RPMI8226 (cell line): ENCODE measurements at regions not wholly inside any gene's neighbourhood (a gene's known extent, or its start where the extent isn't known, plus 50 kb on each side); places are given as distances from the start of the nearest gene placed in this dataset.

ENCODE experiments used
- DNase-seq: peaks from one replicate; pipeline ENCODE4 v3.0.0-alpha.2; 2015

DNA sequence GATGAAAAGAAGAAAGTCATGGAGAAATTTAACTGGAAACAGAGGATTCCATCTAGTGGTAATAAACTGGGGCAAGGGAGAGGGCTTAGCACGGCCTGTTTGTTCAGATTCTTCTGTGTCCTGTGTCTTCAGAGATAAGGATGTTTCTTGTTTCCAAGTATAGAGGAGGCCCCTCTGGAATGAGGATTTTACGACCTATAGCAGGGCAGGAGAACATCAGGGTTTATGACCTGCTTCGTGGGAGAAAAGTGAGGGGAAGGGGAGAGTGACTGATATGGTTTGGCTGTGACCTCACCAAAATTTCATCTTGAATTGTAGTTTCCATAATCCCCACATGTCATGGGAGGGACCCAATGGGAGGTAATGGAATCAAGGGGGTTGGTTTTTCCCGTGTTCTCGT is 93.0 kb upstream of the LDB2 start:
- no peak for DNase-seq

DNA sequence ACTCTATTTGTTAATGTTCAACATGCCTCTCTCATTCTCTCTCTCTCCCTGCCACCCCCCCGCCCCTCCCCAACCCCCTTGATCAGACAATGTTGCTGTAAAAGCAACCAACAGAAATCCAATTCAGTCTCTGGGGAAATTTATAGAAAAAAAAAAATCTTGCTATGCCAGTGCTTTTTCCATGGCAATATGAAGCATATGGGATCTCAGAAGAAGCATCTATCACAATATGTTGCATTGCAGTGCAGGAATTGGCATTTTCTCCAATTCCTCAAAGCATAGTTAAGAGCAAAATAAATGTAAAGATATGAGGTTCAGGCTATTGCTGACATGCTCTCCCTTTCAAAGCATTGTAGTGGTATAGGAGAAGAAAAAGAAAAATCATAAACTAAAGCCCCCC is 90.9 kb upstream of the LDB2 start:
- no peak for DNase-seq

DNA sequence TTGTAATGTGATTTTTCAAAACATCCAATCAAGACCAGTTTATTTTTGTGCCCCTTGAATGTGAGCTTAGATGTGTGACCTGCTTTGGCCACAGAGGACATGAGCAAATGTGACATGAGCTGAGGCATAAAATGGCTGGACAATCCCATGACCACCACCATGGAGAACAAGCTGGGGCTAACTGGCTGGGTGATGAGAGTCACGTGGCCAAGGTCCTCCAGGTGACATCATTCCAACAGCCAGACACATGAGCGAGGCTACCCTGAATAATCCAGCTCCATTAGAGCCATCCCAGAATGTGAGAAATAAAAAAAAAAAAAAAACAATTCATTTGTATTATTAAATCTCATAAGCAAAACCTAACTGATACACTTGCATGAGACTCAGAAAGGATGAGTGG is 90.4 kb upstream of the LDB2 start:
- no peak for DNase-seq

DNA sequence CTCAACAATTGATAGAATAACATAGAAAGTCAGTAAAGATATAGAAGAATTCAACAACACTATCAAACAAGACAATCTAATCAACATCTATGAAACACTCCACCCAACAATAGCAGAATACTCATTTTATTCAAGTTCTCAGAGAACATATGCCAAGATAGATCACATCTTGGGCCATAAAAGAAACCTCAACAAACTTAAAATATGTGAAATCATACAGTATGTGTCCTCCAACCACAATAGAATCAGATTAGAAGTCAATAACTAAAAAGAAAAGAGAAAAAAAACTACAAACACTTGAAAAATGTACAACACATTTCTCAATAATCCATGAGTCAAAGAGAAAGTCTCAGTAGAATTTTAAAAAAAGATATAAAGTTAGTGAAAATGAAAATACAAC is 78.6 kb upstream of the LDB2 start:
- DNase-seq = no peak

DNA sequence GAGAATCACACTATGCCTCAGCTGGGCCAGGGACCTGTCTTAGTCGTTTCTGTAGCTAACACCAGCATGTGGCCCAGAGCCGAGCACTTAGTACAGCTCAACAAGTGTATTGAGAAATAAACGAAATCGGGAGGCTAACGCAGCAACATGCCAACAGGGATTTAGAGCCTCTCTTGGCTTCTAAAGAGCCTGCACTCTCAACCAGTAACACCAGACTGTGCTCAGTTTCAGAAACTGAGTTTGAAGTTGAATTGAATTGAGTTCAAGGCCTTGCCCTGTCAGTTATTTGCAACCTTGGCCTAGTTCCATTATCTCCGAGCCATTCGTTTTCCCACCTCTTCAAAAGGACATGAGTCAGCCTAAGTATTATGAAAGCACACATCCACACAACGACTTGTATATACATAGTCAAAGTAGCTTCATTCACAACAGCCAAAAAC is 71.3 kb upstream of the LDB2 start:
- DNase-seq = no peak

DNA sequence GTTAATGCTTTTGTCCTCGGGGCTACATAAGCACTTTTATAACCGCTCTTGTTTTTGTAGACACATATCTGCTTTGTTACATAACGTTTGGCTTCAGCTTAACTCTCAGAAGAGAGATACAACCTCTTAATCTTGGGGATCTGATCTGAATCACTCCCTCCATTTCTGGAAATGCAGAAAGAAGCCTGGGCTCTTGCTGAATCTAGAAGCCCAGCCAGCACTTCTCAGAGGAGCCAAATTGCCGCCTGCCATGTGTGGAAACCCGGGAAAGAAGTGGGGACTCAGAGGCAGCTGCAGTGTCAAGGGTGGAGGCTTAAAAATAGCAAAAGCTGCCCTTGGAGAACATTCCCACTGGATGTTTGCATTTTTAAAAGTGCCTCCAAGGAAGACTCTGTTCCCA is 69.3 kb upstream of the LDB2 start:
- no peak for DNase-seq

DNA sequence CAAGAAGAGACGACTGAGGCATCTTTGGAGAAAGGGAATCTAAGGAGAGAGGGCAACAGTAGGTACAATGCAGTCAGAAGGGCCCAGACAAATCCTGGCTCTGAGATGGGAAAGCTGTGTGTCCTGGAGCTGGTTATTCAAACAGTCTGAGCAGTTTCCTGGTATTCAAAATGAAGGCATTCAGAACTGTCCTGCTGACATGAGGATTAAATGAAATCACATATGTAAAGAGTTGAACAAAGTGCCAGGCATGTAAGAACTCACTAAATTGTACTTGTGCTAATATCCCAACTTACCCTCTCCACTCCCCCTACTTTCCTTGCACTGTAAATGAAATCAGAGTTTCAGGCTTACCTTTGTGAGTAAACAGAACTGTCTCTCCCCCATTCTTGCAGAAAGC is 60.9 kb upstream of the LDB2 start:
- no peak for DNase-seq

DNA sequence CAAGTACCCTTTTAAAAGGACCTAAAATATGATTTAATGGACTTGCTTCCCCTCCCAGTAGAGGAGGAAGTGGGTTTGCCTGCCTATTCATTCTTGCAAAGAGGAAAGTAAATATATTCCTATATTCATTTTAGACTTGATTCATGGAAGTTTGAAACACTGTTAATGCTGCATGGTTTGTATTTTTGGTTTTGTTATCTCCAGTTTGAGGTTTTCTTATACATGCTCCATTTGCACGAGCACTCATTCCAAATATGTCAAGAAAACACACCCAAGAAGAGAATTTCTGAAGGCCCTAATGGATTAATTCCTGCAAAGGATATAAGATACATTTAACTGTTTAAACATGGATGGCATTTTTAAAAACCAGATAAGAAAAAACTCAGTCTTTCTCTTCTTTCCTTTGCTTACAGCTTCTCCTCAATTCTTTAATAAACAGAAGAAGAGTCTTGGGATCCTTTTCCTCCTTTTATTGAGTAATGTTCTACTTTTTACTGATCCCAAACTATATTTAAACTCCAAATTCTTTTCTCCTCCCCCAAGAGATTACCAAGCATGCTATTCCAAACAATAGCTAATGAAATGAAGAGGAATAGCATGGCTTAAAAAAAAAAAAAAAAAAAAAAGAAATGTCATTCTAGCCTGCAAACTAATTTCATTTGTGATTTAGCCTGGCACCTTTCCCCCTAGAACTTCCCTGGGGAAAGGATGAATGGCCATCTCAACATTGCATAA is 54.6 kb upstream of the LDB2 start:
- no peak for DNase-seq

DNA sequence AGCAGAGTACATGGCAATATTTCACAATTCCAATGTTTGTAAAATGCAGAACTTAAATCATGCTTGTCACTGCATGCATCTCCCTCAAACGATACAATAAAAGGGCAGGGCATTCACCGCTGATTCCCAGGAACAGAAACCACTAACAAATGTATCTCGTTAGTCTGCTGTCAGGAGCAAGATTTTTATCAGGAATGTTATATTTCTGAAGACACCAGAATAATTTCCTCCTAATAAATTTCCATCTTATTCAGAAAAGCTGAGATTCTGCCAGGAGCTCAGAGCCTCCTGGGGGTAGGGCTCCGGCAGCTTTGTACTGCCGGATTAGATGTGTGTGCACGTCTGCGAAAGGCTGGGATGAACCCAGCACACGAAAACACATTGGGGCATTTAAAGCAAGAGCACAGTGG is 54.0 kb upstream of the LDB2 start:
- DNase-seq = no peak
